AML-193 (cell line): ENCODE measurements at regions not wholly inside any gene's neighbourhood (a gene's known extent, or its start where the extent isn't known, plus 50 kb on each side); places are given as distances from the start of the nearest gene placed in this dataset.
"Not testable (repeated sequence)": the region's sequence is repeated elsewhere in the genome, so short reads cannot be mapped to it uniquely, and the experiment has no call there.

Source experiments
- DNase-seq, 2 experiments: peaks; one replicate each; lab custom pipeline; 2025; lab: John Stamatoyannopoulos, UW

- no peak for DNase-seq
These were observed 51.6 kb upstream of the MPP7 start for GRCh38 chr10:28354511-28354910.

DNA sequence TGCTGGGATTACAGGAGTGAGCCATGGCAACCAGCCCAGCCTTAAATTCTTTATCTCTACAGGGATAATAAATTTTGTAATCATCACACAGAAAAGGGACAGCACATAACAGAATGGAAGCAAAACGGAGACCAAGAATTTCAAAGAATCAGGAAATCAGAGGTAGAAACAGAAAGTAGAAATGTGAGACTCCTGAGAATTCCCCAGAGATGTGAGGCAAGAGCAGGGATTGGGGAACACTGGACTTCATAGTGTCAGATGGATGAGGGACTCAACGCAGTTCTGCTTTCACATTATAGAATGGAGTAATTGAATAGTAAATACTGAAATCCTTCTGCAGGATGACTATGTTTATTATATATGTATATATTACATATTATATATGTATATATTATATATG, 52.5 kb upstream of the MPP7 start:
- DNase-seq, result no peak

- no peak for DNase-seq
These were observed 56.5 kb upstream of the MPP7 start for GRCh38 chr10:28359334-28359733.

DNA sequence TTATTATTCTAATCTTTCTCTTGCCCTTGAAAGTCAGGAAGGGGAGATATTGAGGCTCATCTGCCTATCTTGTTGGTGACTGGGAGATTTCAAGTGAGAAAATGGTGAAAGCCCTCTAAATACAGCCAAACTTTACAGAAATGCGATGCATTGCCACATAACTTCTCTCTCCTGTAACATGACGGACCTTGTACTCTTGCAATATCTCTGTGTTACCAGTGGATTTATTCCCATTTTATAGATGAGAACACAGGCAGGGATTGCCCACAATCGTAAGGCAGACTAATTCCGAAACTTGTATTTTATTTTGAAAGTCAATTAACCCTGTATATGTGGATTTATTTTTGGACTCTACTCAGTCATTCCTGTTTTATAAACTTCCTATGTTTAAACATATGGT, 57.3 kb upstream of the MPP7 start:
- no peak for DNase-seq

- no peak for DNase-seq
These were observed 60.5 kb upstream of the MPP7 start for GRCh38 chr10:28363376-28363775.

- no peak for DNase-seq
These were observed 63.0 kb upstream of the MPP7 start for GRCh38 chr10:28365840-28366239.

DNA sequence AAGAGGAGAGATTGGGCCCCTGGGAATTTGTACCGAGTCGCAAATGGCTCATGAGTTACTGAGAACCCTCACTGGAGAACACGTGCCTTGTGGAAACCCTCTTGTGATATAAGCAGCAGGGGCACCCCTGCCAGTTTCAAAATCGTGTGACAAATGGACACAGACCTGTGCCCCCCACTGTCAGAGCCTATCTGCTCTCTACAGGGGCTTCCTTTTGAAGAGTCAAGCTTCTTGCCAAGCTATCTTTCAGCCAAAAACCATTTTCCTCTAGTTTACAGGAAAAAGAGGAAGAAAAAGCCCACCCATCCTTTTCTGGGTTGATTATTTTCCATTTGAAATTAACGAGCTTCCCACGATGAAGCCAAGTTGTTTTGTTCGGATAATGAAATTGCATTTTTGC, 64.1 kb upstream of the MPP7 start:
- no peak for DNase-seq

DNA sequence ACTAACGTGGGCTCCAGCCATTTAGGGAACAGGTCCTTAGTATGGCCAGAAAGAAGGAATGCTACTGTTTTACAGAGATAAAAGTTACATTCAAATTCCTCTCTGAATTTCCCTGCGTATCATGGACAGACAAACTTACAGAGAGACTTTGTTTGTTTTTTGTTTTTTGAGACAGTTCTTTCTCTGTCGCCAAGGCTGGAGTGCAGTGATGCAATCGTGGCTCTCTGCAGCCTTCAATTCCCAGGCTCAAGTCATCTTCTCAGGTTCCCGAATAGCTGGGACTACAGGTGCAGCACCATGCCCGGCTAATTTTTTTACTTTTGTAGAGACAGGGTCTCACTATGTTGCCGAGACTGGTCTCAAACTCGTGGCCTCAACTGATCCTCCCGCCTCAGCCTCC, 64.5 kb upstream of the MPP7 start:
- DNase-seq, result no peak

DNA sequence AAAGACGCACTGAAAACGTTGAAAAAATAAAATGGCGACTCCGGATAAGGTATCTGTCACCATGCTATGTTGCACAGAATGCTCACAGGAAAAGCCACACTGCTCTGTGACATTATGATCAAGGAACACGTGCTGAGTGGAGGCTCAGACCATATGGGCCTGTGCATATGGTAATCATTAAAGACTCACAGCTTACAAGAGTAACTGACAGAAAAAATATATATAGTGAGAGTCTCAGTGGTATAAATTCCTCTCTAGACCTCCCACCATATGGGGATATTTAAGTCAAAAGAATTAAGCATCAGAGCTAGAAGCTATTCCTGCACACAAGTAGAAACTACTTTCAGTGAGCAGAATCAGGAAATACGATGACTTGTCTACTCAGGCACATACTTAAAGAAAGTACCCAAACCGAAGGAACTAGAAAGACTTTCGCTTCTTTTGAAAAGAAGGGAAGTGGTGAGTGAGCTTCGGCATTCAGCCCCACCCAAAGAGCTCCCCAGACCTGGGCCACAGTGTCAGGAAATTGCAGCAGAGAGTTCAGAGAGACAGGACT, 65.1 kb upstream of the MPP7 start:
- peak; percentile 2 to 4 for DNase-seq

DNA sequence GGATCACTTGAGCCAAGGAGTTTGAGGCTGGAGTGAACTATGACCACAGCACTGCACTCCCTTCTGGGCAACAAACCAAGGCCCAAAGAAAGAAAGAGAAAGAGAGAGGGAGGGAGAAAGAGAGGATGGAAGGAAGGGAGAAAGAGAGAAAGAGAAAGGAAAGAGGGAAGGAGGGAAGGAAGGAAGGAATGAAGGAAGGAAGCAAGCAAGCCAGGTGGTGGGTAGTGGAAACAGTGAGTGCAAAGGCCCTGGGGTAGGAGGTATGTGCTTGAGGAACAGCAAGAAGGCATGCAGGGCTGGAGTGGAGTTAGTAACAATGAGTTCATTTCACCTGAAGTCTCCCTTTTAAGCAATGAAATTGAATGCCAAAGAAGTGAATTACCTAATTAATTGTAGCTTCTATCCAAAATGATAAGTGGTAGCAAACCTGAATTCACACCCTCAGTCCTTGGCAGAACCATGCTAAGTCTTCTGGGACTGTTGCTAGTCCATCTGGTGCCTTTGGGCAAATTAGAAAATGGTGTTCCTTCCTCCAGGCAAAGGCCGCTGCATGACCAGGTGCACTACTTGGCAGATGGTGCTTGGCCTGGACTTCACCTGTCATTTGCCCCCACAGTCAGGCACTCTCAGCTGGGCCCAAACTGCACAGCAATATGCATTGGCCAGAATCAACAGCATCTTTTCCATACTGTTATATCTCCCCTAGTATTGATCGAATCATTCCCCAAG, 67.4 kb upstream of the MPP7 start:
- no peak for DNase-seq

GRCh38 chr10:28371638-28372037, 68.8 kb upstream of the MPP7 start:
- DNase-seq, result not testable (repeated sequence)

DNA sequence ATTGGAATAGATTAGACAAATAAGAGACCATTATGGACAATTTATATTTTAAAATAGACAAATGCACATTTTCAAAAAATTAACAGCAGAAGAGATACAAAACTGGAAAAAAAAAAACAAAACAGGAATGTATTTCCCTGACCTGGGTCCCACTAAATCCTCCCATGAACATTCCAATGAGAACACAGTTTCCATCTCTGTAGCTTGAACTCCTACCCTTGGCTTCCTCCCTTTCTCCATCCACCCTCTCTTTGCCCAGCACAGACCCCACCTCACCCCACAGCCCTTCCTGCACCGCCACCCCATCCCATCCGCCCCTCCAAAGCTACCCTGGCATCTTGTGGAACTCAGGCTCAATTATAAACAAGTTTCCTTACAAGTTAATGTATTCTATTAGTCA, 71.2 kb upstream of the MPP7 start:
- no peak for DNase-seq

DNA sequence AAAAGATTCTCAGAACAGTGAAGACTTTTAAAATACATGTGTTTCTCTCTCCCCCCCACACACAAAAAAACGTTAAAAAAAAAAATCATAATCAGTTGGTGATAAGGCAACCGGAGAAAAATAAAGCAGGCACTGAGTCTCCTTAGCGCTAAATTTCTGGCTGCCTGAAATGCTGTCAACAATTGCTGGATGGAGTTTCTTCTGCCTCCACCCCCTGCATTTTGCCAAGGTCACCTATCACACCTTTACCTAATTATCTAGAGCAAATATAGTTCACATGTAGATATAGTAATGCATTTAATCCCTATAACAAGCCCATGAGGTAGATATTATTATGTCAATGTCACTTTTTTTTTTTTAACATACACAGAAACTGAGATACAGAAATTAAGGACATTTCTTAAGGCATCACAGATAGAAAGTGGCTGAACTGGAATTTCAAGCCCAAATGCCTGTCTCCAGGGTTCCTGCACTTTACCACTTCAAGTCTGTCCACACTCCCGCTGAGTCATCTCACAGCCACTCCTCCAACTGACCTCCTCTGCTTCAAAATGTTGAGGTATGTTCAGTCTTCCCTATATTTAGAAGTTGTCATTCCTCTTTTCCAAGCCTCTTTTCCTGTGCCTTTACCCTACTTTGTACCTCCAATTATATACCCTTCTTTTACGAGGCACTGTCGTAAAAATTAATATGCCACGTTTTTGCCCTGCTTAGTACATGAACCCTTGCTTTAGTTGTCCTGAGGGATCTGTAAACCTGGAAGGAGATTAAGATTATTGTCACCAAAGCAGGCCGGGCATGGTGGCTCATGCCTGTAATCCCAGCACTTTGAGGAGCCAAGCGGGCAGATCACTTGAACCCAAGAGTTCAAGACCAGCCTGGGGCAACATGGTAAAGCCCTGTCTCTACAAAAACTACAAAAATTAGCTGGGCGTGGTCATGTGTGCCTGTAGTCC, 72.8 kb upstream of the MPP7 start:
- DNase-seq, result no peak

DNA sequence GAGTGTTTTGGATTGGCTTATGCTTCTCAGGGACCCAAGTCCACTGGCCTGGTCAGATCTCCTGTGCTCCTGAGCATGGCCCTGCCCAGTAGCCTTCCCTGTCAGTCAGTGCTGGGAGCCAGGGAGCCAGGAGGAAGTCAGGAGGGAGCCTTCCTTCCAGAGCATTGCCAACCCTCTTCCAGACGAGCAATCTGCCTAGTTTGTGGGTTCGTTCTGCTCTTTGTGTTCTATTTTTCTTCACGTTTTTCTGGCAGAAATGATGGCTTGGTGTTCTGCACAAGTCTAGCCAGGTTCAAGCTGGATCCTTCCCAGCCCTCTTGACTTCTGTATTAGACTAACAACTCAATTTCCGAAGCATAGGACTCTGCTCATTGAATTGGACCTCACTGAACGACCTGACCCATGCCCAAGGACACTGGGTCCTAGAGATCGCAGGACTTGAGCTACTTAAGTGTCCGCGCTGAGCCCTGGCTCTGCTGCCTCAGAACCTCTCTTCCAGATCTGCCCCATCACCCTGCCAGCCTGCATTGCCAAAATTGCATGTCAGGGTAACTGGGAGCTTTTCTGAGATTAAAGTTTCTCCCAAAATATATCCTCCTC, 76.2 kb upstream of the MPP7 start:
- no peak for DNase-seq

DNA sequence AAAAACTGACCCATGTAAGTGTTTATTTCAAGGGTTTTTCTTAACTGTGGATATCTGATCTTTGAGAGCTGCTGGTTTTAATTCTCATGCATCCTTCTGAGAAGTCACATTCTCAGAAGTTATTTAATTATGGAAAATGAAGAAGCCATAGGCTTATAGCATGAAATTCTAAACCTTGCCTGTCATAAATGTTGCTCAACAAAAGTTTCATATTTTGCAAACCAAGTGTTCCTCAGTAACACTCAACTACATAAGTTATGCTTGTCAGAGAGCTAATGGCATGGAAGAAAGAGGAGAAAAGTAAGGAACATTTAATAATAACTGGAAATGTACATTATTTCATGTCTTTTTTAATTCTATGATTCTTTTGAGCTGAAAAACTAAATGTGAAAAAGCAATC, 78.6 kb upstream of the MPP7 start:
- DNase-seq, result peak in 1 of 2 experiments; percentile 8

DNA sequence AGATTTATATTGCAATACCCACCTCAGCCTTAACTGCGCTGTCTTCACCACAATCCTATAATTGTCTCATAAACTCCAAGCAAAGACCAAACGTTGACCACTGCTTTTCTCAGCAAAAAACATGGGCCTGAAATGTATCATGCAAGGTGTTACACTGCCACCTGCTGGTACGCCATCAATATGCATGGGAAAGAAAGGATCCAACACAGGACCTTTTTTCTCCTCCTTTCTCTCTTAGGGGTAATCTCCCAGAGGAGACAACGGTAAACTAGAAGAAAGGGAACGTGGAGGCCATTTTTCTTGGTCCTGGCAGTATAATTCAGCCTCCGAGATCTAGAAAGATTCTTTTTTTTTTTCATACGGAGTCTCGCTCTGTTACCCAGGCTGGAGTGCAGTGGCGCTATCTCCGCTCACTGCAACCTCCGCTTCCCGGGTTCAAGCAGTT, 79.1 kb upstream of the MPP7 start:
- peak; percentile 55 to 67 for DNase-seq

DNA sequence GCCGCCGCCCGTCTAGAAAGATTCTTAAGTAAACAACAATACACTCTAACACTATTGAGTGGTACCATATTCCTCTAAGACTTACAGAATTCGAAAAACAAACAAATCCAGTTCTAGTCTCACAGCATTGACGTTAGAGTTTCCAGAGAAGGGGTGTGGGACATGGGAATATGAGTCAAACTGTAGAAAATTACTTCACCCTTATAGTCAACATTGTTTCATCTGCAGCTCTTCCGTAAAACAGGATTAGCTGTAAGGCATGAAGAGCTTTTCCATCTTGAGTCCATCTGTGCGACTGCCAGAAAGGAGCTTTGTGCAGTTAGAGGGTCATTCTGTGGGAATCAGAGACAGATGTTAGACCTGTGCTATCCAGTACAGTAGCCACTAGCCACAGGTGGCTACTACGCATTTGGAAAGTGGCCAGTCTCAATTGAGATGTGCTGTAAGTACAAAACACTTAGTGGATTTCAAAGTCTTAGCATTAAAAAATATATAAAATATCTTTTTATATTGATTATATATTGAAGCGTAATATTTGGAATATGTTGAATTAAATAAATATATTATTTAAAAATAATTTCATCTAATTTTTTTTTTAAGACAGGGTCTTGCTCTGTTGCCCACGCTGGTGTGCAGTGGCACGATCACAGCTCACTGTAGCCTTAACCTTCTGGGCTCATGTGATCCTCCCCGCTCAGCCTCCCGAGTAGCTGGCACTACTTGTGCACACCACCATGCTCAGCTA, 79.8 kb upstream of the MPP7 start:
- DNase-seq, result no peak

DNA sequence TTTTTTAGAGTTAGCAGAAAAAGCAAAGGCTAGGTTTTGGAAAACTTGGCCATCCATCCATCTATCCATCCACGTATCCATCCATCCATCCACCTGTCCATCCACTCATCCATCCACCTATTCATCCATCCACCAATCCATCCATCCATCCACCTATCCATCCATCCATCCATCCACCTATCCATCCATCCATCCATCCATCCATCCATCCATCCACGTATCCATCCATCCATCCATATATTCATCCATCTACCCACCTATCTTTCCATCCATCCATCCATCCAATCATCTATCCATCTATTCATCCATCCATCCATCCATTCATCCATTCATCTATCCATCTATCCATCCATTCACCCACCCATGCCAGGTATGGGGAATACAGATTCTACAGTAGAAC, 81.7 kb upstream of the MPP7 start:
- no peak for DNase-seq

DNA sequence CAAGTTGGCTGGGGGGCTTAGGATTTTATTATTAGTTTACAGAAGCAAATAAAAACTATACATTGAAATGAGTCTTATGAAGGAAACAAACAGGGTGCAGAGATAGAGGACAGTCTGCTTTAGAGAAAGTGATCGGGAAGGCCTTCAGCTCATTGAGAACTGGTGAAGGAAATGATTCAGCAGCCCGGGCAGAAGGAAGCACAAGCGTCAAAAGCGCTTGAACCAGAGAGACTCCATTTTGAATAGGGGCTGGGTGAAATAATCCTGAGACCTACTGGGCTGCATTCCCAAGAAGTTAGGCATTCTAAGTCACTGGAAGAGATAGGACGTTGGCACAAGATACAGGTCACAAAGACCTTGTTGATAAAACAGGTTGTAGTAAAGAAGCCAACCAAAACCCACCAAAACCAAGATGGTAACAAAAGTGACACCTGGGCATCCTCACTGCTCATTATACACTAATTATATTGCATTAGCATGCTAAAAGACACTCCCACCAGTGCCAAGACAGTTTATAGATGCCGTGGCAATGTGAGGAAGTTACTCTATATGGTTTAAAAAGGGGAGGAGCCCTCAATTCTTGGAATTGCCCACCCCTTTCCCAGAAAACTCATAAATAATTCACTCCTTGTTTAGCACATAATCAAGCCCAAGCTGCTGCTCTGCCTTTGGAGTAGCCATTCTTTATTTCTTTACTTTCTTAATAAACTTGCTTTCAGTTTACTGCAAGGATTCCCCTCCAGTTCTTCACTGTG, 83.1 kb upstream of the MPP7 start:
- no peak for DNase-seq

DNA sequence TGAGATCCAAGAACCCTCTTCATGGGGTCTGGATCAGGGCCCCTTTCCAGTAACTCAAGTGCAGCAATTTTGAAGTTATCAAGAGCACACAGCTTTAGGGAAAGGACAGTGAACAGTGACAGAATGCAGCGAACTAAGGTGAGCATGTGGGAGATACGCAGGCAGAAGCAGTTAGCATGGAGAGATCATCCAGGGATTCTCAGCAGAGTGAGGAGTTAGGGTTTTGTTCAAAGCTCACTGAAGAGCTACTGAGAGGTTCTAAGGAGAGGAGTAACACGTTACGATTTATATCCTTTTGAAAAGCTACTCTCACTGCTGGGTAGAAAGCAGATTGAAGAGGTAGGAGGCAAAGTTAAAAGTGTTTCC, 83.6 kb upstream of the MPP7 start:
- DNase-seq, result no peak

DNA sequence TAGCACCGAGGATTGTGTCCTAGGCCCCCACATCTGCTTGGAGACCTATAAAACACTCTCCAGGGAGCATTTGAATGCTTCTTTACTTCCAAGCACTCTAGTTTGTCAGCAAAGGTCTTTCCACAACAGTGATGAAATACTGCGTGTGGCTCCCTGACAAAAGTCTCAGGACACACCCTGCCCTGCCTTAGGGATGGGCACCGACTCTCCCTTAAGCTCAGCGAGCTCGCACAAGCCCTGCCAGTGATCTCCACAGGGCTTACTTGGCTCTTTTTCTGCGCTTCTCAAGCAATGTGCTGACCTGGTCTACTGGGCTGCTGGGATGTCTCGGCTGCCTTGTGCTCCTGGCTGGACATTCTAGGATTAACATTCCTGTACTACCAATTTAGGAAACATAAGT, 84.3 kb upstream of the MPP7 start:
- no peak for DNase-seq
